ENCODE measurements at regions not wholly inside any gene's neighbourhood (a gene's known extent, or its start where the extent isn't known, plus 50 kb on each side); places are given as distances from the start of the nearest gene placed in this dataset.

DNA sequence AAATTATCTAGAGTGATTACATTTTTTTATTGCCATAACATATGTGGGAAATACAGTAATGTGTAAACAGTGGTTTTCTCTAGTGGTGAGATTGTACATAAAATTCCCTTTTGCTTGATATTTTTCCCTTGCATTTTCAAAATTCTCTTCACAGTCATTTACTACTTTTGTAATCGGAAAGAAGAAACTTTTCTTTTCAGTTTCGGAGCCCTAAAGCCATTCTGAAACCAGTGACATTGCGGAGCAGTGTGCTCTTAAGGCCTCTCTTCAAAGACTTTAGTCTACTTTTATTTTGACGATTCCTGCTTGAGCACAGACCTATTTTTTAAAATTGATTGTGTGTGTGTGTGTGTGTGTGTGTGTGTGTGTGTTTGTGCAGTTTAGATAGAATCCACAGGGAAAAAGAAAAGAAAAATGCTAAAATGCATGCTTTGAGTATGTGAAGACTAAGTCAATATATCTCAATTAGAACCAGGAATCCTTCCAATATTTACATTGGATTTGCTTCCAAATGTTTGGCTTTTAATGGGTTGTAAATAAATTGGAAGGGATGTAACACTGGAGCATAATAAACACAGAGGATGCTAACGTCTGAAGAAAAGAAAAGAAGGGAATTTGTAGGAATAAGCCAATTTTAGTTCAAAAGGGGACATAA lies 357.4 kb downstream of the RND3 start:
- no peaks in the 10 kb centered on the region for H3K4me1 ChIP-seq
- H3K27me3 ChIP-seq, result no peaks in the 10 kb centered on the region
- no peak overlapping the region for H3K4me3 ChIP-seq
- no peak for DNase-seq
- intact Hi-C loops (cut with DNase I; ENCODE audit: low total_unique reads), result no loop called here
- H3K9me3 ChIP-seq, result no peaks in the 10 kb centered on the region
- TF ChIP-seq POLR2A (IDR thresholded peaks at IDR 0.05), result no peak
- TF ChIP-seq, protein P1, sequence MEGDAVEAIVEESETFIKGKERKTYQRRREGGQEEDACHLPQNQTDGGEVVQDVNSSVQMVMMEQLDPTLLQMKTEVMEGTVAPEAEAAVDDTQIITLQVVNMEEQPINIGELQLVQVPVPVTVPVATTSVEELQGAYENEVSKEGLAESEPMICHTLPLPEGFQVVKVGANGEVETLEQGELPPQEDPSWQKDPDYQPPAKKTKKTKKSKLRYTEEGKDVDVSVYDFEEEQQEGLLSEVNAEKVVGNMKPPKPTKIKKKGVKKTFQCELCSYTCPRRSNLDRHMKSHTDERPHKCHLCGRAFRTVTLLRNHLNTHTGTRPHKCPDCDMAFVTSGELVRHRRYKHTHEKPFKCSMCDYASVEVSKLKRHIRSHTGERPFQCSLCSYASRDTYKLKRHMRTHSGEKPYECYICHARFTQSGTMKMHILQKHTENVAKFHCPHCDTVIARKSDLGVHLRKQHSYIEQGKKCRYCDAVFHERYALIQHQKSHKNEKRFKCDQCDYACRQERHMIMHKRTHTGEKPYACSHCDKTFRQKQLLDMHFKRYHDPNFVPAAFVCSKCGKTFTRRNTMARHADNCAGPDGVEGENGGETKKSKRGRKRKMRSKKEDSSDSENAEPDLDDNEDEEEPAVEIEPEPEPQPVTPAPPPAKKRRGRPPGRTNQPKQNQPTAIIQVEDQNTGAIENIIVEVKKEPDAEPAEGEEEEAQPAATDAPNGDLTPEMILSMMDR (IDR thresholded peaks at IDR 0.05), result no peak
- H3K36me3 ChIP-seq, result no peaks in the 10 kb centered on the region
- H3K27ac ChIP-seq, result no peak overlapping the region

DNA sequence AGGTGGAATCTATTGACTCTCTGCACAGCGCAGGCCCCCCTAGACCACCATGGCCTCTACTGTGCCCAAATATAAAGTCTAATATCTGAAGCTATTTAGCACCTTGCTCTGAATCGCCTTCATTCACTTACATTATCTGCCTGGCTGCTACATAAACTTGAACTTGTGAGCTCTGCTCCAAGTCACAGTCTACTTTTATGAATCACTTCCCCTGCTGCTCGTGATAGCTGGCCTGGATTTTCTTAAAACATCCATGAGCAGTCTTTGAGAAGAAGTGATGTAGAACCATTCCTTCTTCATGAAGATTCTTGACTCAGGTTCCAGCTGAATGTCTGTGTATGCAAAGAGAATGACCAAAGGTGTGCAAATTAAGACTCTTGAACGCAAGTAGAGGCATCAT lies 359.5 kb downstream of the RND3 start:
- TF ChIP-seq POLR2A (IDR thresholded peaks at IDR 0.05), result no peak
- TF ChIP-seq, protein P1 (IDR thresholded peaks at IDR 0.05), result no peak
- no peak for DNase-seq
- intact Hi-C loops (cut with DNase I; ENCODE audit: low total_unique reads), result no loop called here
- Histone ChIP-seq H3K27ac (no peak overlapping the region), H3K27me3 (no peaks in the 10 kb centered on the region), H3K36me3 (no peaks in the 10 kb centered on the region), H3K4me1 (no peaks in the 10 kb centered on the region), H3K4me3 (no peak overlapping the region), H3K9me3 (no peaks in the 10 kb centered on the region)

GRCh38 chr2:150127346-150127990 lies 360.0 kb downstream of the RND3 start:
- H3K27ac ChIP-seq, result no peak overlapping the region
- intact Hi-C loops (cut with DNase I; ENCODE audit: low total_unique reads), result no loop called here
- H3K4me1 ChIP-seq, result no peaks in the 10 kb centered on the region
- DNase-seq, result no peak
- H3K4me3 ChIP-seq, result no peak overlapping the region
- TF ChIP-seq POLR2A (IDR thresholded peaks at IDR 0.05), result no peak
- TF ChIP-seq, protein P1 (IDR thresholded peaks at IDR 0.05), result no peak
- no peaks in the 10 kb centered on the region for H3K27me3 ChIP-seq
- no peaks in the 10 kb centered on the region for H3K36me3 ChIP-seq
- no peaks in the 10 kb centered on the region for H3K9me3 ChIP-seq

DNA sequence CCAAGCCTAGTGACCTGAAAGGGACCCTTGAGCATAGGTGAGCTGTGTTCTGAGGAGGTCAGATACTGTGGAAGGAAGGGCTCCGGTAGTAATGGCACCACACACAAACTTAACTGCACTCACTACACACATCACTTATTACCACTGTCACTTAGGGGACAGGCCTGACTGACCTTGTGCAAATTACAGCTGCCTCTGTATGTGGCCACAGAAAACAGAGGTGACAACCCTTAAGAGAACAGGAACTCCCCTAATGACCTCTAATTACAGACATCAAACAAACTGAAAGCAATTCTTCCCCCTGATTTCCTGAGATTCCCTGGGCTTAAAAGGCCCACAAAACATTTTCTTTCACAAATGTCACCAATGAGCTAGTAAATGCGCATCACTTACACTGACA lies 360.6 kb downstream of the RND3 start:
- TF ChIP-seq, protein P1 (IDR thresholded peaks at IDR 0.05), result no peak
- no peak for TF ChIP-seq POLR2A (IDR thresholded peaks at IDR 0.05)
- H3K4me1 ChIP-seq, result no peaks in the 10 kb centered on the region
- no peak for DNase-seq
- H3K27me3 ChIP-seq, result no peaks in the 10 kb centered on the region
- no peaks in the 10 kb centered on the region for H3K36me3 ChIP-seq
- intact Hi-C loops (cut with DNase I; ENCODE audit: low total_unique reads), result no loop called here
- no peak overlapping the region for H3K27ac ChIP-seq
- H3K4me3 ChIP-seq, result no peak overlapping the region
- H3K9me3 ChIP-seq, result no peaks in the 10 kb centered on the region

- Histone ChIP-seq H3K9me3 (no peaks in the 10 kb centered on the region), H3K4me1 (no peaks in the 10 kb centered on the region), H3K36me3 (no peaks in the 10 kb centered on the region), H3K4me3 (no peak overlapping the region), H3K27me3 (no peaks in the 10 kb centered on the region), H3K27ac (no peak overlapping the region)
- TF ChIP-seq, protein P1 (IDR thresholded peaks at IDR 0.05), result no peak
- TF ChIP-seq POLR2A (IDR thresholded peaks at IDR 0.05), result no peak
- DNase-seq, result no peak
- intact Hi-C loops (cut with DNase I; ENCODE audit: low total_unique reads), result no loop called here
Measured at GRCh38 chr2:150126143-150126740, 361.2 kb downstream of the RND3 start.
